OCI-LY7 (cell line): ENCODE measurements at regions not wholly inside any gene's neighbourhood (a gene's known extent, or its start where the extent isn't known, plus 50 kb on each side); places are given as distances from the start of the nearest gene placed in this dataset.

ENCODE experiments used
- CTCF ChIP-seq: fragments of 200-600 bp; sonication (generic); conservative IDR thresholded peaks from 2 replicates; pipeline ENCODE4 v1.5.1; 2014; ENCODE audit warnings: mild to moderate bottlenecking, antibody characterized with exemption, low read length, moderate library complexity, mixed read lengths
- EZH2phosphoT487 ChIP-seq: fragments of 200-600 bp; sonication (generic); IDR thresholded peaks from 2 replicates; pipeline ENCODE4 v1.6.1; 2018; ENCODE audit warnings: low read depth, borderline replicate concordance, mild to moderate bottlenecking, mixed run types, antibody characterized with exemption, low read length, moderate library complexity, mixed read lengths

- TF ChIP-seq CTCF (no peak), EZH2phosphoT487 (no peak)
Measured at GRCh38 chr6:145271577-145271976, 463.7 kb downstream of the EPM2A start.
